Ascending aorta (tissue), 2 donors: ENCODE measurements at regions not wholly inside any gene's neighbourhood (a gene's known extent, or its start where the extent isn't known, plus 50 kb on each side); places are given as distances from the start of the nearest gene placed in this dataset.

Source experiments
- DNase-seq, 2 donors: peaks; one replicate each; pipeline ENCODE4 v3.0.0-alpha.2; 2019; ENCODE audit warnings: low spot score in 2 of 2
- H3K27ac ChIP-seq, 2 donors: fragments of 200-600 bp; sonication (generic); one replicate each; pipeline ENCODE4 v1.5.1; 2016 to 2017; ENCODE audit warnings: mild to moderate bottlenecking in 1 of 2
- H3K27me3 ChIP-seq: fragments of 200-600 bp; sonication (generic); one replicate; pipeline ENCODE4 v1.5.1; 2017
- H3K36me3 ChIP-seq, 2 donors: fragments of 200-600 bp; sonication (generic); one replicate each; pipeline ENCODE4 v1.5.1; 2016
- H3K4me1 ChIP-seq, 2 donors: fragments of 200-600 bp; sonication (generic); one replicate each; pipeline ENCODE4 v1.5.1; 2016 to 2017; ENCODE audit warnings: mild to moderate bottlenecking in 1 of 2
- H3K4me3 ChIP-seq, 2 donors: fragments of 200-600 bp; sonication (generic); one replicate each; pipeline ENCODE4 v1.5.1; 2016 to 2017; ENCODE audit warnings: mild to moderate bottlenecking in 1 of 2
- H3K9me3 ChIP-seq, 2 donors: fragments of 200-600 bp; sonication (generic); one replicate each; pipeline ENCODE4 v1.5.1; 2016
- intact Hi-C: fragments of 100-400 bp; cut with DNase I; formaldehyde crosslinking; loops from one replicate; pipeline ENCODE4 v1.15.1; 2023
- TF ChIP-seq, protein P1 (sequence below), 3 experiments: fragments of 200-600 bp in 2 of 3; fragments of 450-650 bp in 1 of 3; sonication (generic) in 2 of 3; IDR thresholded peaks; one replicate each; pipeline ENCODE4 v1.5.1; 2016 to 2019; ENCODE audit warnings: antibody characterized with exemption in 3 of 3, mild to moderate bottlenecking in 1 of 3, moderate library complexity in 1 of 3

DNA sequence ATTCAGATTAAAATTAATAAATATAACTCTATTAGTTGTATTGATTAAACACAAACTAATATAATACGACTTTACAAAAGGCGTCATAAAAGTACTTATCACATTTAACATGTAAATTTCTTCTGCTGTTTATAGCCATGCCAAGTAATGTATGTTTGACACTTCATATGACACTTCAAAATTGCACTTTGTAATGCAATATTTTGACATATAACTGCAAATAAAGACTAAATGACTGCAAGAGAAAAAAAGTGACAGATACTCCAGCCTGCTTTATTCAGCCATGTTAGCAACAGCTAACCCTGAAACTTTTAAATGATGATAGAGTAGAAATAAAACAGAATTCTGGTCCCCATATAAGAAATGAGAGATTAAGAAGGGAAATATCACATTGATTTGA is 1238.0 kb downstream of the MRPL39 start:
- TF ChIP-seq, protein P1, sequence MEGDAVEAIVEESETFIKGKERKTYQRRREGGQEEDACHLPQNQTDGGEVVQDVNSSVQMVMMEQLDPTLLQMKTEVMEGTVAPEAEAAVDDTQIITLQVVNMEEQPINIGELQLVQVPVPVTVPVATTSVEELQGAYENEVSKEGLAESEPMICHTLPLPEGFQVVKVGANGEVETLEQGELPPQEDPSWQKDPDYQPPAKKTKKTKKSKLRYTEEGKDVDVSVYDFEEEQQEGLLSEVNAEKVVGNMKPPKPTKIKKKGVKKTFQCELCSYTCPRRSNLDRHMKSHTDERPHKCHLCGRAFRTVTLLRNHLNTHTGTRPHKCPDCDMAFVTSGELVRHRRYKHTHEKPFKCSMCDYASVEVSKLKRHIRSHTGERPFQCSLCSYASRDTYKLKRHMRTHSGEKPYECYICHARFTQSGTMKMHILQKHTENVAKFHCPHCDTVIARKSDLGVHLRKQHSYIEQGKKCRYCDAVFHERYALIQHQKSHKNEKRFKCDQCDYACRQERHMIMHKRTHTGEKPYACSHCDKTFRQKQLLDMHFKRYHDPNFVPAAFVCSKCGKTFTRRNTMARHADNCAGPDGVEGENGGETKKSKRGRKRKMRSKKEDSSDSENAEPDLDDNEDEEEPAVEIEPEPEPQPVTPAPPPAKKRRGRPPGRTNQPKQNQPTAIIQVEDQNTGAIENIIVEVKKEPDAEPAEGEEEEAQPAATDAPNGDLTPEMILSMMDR (IDR thresholded peaks at IDR 0.05), result no peak
- Histone ChIP-seq H3K36me3 (no peaks in the 10 kb centered on the region), H3K27me3 (no peaks in the 10 kb centered on the region), H3K4me1 (no peaks in the 10 kb centered on the region), H3K27ac (no peak overlapping the region), H3K4me3 (no peak overlapping the region), H3K9me3 (peaks cover 0 to 4% of the 10 kb centered on the region in 2 donors)
- intact Hi-C loops, result no loop called here
- no peak for DNase-seq

DNA sequence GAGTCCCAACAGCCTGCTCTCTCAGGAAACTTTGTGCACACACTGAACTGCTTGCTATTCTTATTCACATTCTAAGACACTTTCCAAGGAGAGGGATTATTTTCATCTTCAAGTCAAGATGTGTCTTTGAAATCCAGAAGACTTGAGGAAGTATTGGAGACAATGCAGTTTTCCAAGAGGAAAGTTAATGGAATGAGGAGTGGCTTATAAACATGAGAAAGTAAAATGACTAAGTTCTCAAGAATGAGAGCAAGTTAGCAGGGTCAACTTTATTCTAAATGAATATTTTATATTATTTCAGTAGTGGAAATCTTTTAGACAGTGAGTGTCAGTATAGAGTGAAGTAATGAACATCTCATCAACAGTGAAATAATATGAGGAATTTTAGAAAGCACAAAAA is 1239.3 kb downstream of the MRPL39 start:
- no peak for DNase-seq
- intact Hi-C loops, result no loop called here
- H3K27me3 ChIP-seq, result no peaks in the 10 kb centered on the region

DNA sequence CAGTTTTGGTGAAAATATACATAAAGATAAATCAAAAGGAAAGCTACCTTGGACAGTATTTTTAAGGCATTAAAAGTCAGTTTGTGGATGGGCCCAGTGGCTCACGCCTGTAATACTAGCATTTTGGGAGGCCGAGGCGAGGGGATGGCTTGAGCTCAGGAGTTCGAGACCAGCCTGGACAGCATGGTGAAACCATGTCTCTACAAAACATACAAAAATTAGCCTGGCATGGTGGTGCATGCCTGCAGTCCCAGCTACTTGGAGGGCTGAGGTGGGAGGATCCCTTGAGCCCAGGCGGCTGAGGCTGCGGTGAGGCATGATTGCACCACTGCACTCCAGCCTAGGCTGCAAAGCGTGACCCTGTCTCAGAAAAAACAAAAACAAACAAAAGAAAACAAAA is 1253.8 kb downstream of the MRPL39 start:
- intact Hi-C loops, result no loop called here
- H3K27ac ChIP-seq, result no peak overlapping the region

More for the DNA sequence above, 1239.3 kb downstream of the MRPL39 start:
- H3K4me3 ChIP-seq, result no peak overlapping the region
- no peak overlapping the region for H3K27ac ChIP-seq
- TF ChIP-seq, protein P1 (IDR thresholded peaks at IDR 0.05), result no peak
- H3K36me3 ChIP-seq, result no peaks in the 10 kb centered on the region
- H3K4me1 ChIP-seq, result no peaks in the 10 kb centered on the region
- H3K9me3 ChIP-seq, result peaks cover 0 to 4% of the 10 kb centered on the region in 2 donors

DNA sequence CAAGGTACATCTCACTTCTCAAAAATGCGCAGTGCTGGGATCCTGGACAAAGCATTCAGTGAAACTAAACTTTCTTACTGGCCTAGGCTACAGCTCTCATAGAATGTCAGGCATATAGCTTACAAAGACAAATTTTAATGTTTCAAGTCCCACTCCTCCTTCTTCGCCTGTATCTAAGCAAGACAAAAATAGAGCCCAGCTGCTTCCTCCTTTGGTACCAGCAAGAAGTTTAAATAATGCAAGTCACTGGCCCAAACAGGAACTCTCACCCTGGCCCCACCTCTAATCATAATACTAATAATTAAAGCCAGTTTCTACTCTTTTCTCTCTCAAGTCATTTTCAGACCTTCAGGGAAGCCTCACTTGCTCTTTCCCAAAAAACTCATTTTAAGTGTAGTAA is 1267.9 kb downstream of the MRPL39 start:
- Histone ChIP-seq H3K36me3 (no peaks in the 10 kb centered on the region), H3K27me3 (no peaks in the 10 kb centered on the region), H3K4me1 (no peaks in the 10 kb centered on the region), H3K9me3 (no peaks in the 10 kb centered on the region), H3K27ac (no peak overlapping the region), H3K4me3 (no peak overlapping the region)
- no peak for DNase-seq
- intact Hi-C loops, result no loop called here
- TF ChIP-seq, protein P1 (IDR thresholded peaks at IDR 0.05), result no peak

More for the DNA sequence above, 1253.8 kb downstream of the MRPL39 start:
- no peaks in the 10 kb centered on the region for H3K36me3 ChIP-seq
- TF ChIP-seq, protein P1 (IDR thresholded peaks at IDR 0.05), result no peak
- H3K4me3 ChIP-seq, result no peak overlapping the region
- H3K27me3 ChIP-seq, result no peaks in the 10 kb centered on the region
- no peak for DNase-seq
- H3K4me1 ChIP-seq, result no peaks in the 10 kb centered on the region
- no peaks in the 10 kb centered on the region for H3K9me3 ChIP-seq

DNA sequence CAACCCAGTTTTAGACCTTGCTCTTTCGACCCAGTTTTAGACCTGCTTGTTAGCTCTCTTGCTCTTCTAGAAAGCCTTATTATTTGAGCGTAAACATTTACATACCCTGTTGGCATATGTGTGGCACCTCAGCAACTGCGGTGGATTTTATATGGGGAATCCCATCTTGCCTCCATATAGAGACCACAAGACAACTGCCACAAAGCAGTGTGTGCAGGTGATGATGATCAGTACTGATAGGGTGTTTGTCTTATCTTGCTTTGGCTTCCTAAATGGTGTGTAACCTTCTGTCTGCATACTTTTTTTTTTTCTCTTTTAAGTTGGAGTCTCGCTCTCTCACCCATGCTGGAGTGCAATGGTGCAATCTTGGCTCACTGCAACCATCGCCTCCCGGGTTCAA is 1270.8 kb downstream of the MRPL39 start:
- Histone ChIP-seq H3K9me3 (no peaks in the 10 kb centered on the region), H3K4me1 (no peaks in the 10 kb centered on the region), H3K4me3 (no peak overlapping the region), H3K36me3 (no peaks in the 10 kb centered on the region), H3K27ac (no peak overlapping the region), H3K27me3 (no peaks in the 10 kb centered on the region)
- intact Hi-C loops, result no loop called here
- no peak for DNase-seq
- TF ChIP-seq, protein P1 (IDR thresholded peaks at IDR 0.05), result no peak

DNA sequence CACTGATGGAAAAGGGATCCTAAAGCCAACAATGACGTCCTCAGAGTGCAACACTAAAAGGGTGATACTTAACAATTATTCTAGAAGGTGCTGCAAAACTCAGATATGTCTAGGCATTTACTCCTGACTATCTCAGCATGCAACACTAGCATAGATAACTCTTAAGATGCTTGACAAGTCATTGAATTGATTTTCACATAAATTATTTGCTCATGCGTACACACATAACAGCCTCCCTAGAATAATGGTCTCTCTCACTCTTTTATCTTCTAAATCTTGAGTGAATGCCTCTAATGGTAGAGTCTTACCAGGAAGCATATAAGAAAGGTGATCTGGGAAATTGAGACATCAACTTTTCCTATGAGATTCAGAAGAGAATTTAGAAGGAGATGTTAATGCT is 1283.7 kb downstream of the MRPL39 start:
- TF ChIP-seq, protein P1 (IDR thresholded peaks at IDR 0.05), result no peak
- no peak overlapping the region for H3K27ac ChIP-seq
- no peak for DNase-seq
- H3K4me1 ChIP-seq, result no peaks in the 10 kb centered on the region
- H3K9me3 ChIP-seq, result no peaks in the 10 kb centered on the region
- no peaks in the 10 kb centered on the region for H3K27me3 ChIP-seq
- no peak overlapping the region for H3K4me3 ChIP-seq
- intact Hi-C loops, result no loop called here
- H3K36me3 ChIP-seq, result no peaks in the 10 kb centered on the region
